ENCODE measurements at regions not wholly inside any gene's neighbourhood (a gene's known extent, or its start where the extent isn't known, plus 50 kb on each side); places are given as distances from the start of the nearest gene placed in this dataset.

- Histone ChIP-seq H3K9me3 (ENCODE audit: low read depth, low read length, poor library complexity, severe bottlenecking) (no peaks in the 10 kb centered on the region), H3K27ac (ENCODE audit: low read depth, low read length, poor library complexity, severe bottlenecking) (no peak overlapping the region), H3K4me1 (ENCODE audit: insufficient read depth, low read length, poor library complexity, severe bottlenecking) (no peaks in the 10 kb centered on the region), H3K36me3 (ENCODE audit: insufficient read depth, low read length, poor library complexity, severe bottlenecking) (no peaks in the 10 kb centered on the region), H3K4me3 (ENCODE audit: low read depth, low read length, poor library complexity, severe bottlenecking) (no peak overlapping the region), H3K27me3 (replicated peaks; ENCODE audit: insufficient read depth, low read depth, low read length, poor library complexity) (no peaks in the 10 kb centered on the region)
- no peak for TF ChIP-seq EZH2 (IDR thresholded peaks at IDR 0.05; ENCODE audit: borderline replicate concordance, low read depth, low read length, poor library complexity, severe bottlenecking)
- POLR2A ChIA-PET (ENCODE audit: low non-redundant PET) = no interaction called here
- BruUV-seq (replicated peaks) = no TSS peak
- DNase-seq (ENCODE audit: low spot score) = no peak
- CTCF ChIA-PET = no interaction called here
- intact Hi-C loops (cut with micrococcal nuclease; ENCODE audit: unreplicated experiment) = loop anchor here (10.0 kb wide), 1 partner anchor 100 kb away; no protein-coding TSS in a partner anchor
Observed at GRCh38 chr21:17044696-17045095, 468.1 kb upstream of the CXADR start.

GRCh38 chr21:17045214-17045853, 467.5 kb upstream of the CXADR start:
- CTCF ChIA-PET = no interaction called here
- H3K9me3 ChIP-seq (ENCODE audit: low read depth, low read length, poor library complexity, severe bottlenecking) = no peaks in the 10 kb centered on the region
- no peaks in the 10 kb centered on the region for H3K4me1 ChIP-seq (ENCODE audit: insufficient read depth, low read length, poor library complexity, severe bottlenecking)
- intact Hi-C loops (cut with micrococcal nuclease; ENCODE audit: unreplicated experiment) = loop anchor here (10.0 kb wide), 1 partner anchor 101 kb away; no protein-coding TSS in a partner anchor
- POLR2A ChIA-PET (ENCODE audit: low non-redundant PET) = no interaction called here
- no peak overlapping the region for H3K4me3 ChIP-seq (ENCODE audit: low read depth, low read length, poor library complexity, severe bottlenecking)
- H3K27ac ChIP-seq (ENCODE audit: low read depth, low read length, poor library complexity, severe bottlenecking) = no peak overlapping the region
- H3K27me3 ChIP-seq (replicated peaks; ENCODE audit: insufficient read depth, low read depth, low read length, poor library complexity) = no peaks in the 10 kb centered on the region
- peak; percentile 15 for DNase-seq (ENCODE audit: low spot score)
- no TSS peak for BruUV-seq (replicated peaks)
- peak; percentile 46 for TF ChIP-seq CTCF (conservative IDR thresholded peaks at IDR 0.05; ENCODE audit: low read depth, low read length)
- no peak for TF ChIP-seq EZH2 (IDR thresholded peaks at IDR 0.05; ENCODE audit: borderline replicate concordance, low read depth, low read length, poor library complexity, severe bottlenecking)
- H3K36me3 ChIP-seq (ENCODE audit: insufficient read depth, low read length, poor library complexity, severe bottlenecking) = no peaks in the 10 kb centered on the region

GRCh38 chr21:17048974-17049373, 463.9 kb upstream of the CXADR start:
- Histone ChIP-seq H3K4me1 (ENCODE audit: insufficient read depth, low read length, poor library complexity, severe bottlenecking) (peaks cover 10% of the 10 kb centered on the region), H3K27ac (ENCODE audit: low read depth, low read length, poor library complexity, severe bottlenecking) (no peak overlapping the region), H3K4me3 (ENCODE audit: low read depth, low read length, poor library complexity, severe bottlenecking) (no peak overlapping the region), H3K27me3 (replicated peaks; ENCODE audit: insufficient read depth, low read depth, low read length, poor library complexity) (no peaks in the 10 kb centered on the region), H3K36me3 (ENCODE audit: insufficient read depth, low read length, poor library complexity, severe bottlenecking) (no peaks in the 10 kb centered on the region), H3K9me3 (ENCODE audit: low read depth, low read length, poor library complexity, severe bottlenecking) (peaks cover 3% of the 10 kb centered on the region)
- DNase-seq (ENCODE audit: low spot score) = no peak
- ChIA-PET CTCF (no interaction called here), POLR2A (ENCODE audit: low non-redundant PET) (no interaction called here)
- TF ChIP-seq EZH2 (IDR thresholded peaks at IDR 0.05; ENCODE audit: borderline replicate concordance, low read depth, low read length, poor library complexity, severe bottlenecking) (no peak), CTCF (conservative IDR thresholded peaks at IDR 0.05; ENCODE audit: low read depth, low read length) (no peak)
- BruUV-seq (replicated peaks) = no TSS peak
- intact Hi-C loops (cut with micrococcal nuclease; ENCODE audit: unreplicated experiment) = loop anchor here (10.0 kb wide), 1 partner anchor 104 kb away; no protein-coding TSS in a partner anchor

- DNase-seq (ENCODE audit: low spot score) = no peak
- intact Hi-C loops (cut with micrococcal nuclease; ENCODE audit: unreplicated experiment) = no loop called here
- POLR2A ChIA-PET (ENCODE audit: low non-redundant PET) = no interaction called here
Observed at GRCh38 chr21:17050156-17050555, 462.7 kb upstream of the CXADR start.

More at GRCh38 chr21:17050156-17050555, 462.7 kb upstream of the CXADR start:
- CTCF ChIA-PET = no interaction called here
- no peaks in the 10 kb centered on the region for H3K36me3 ChIP-seq (ENCODE audit: insufficient read depth, low read length, poor library complexity, severe bottlenecking)
- H3K9me3 ChIP-seq (ENCODE audit: low read depth, low read length, poor library complexity, severe bottlenecking) = peaks cover 3% of the 10 kb centered on the region
- no peak overlapping the region for H3K4me3 ChIP-seq (ENCODE audit: low read depth, low read length, poor library complexity, severe bottlenecking)
- H3K27ac ChIP-seq (ENCODE audit: low read depth, low read length, poor library complexity, severe bottlenecking) = no peak overlapping the region
- H3K27me3 ChIP-seq (replicated peaks; ENCODE audit: insufficient read depth, low read depth, low read length, poor library complexity) = no peaks in the 10 kb centered on the region
- BruUV-seq (replicated peaks) = no TSS peak
- TF ChIP-seq EZH2 (IDR thresholded peaks at IDR 0.05; ENCODE audit: borderline replicate concordance, low read depth, low read length, poor library complexity, severe bottlenecking) = no peak
- TF ChIP-seq CTCF (conservative IDR thresholded peaks at IDR 0.05; ENCODE audit: low read depth, low read length) = no peak
- peaks cover 10% of the 10 kb centered on the region for H3K4me1 ChIP-seq (ENCODE audit: insufficient read depth, low read length, poor library complexity, severe bottlenecking)

All from A673 (cell line).